Activated B cell treated with CpG ODN at 0.5 μM for 24 hours (primary cell): ENCODE measurements at regions not wholly inside any gene's neighbourhood (a gene's known extent, or its start where the extent isn't known, plus 50 kb on each side); places are given as distances from the start of the nearest gene placed in this dataset.

Experiments
- ATAC-seq: fragments of 200-7000 bp; cut with Tn5 transposase; one replicate; pipeline ENCODE4 v1.10.0; 2021; ENCODE audit warnings: low read depth, mild to moderate bottlenecking, moderate library complexity
- CTCF ChIA-PET: fragments of 350-600 bp; sonication (Branson Sonifier 250); formaldehyde crosslinking; loops from one replicate; lab custom pipeline; 2021; ENCODE audit warnings: antibody characterized with exemption; lab: Charles Lee
- POLR2A ChIA-PET: fragments of 350-600 bp; sonication (Branson Sonifier 250); formaldehyde crosslinking; loops from one replicate; lab custom pipeline; 2021; ENCODE audit warnings: antibody characterized with exemption; lab: Charles Lee
- DNase-seq: peaks from one replicate; pipeline ENCODE4 v3.0.0; 2022
- H3K27ac Mint-ChIP-seq: one replicate; pipeline ENCODE4 v1.8.0; 2020; ENCODE audit warnings: mixed read lengths
- H3K27me3 Mint-ChIP-seq: one replicate; pipeline ENCODE4 v1.8.0; 2021; ENCODE audit warnings: mixed read lengths
- H3K36me3 Mint-ChIP-seq: one replicate; pipeline ENCODE4 v1.8.0; 2021; ENCODE audit warnings: low read depth, mixed read lengths
- H3K4me1 Mint-ChIP-seq: one replicate; pipeline ENCODE4 v1.8.0; 2021; ENCODE audit warnings: mixed read lengths
- H3K4me3 Mint-ChIP-seq: one replicate; pipeline ENCODE4 v1.8.0; 2020; ENCODE audit warnings: mild to moderate bottlenecking, mixed read lengths
- H3K9me3 Mint-ChIP-seq: one replicate; pipeline ENCODE4 v1.8.0; 2020; ENCODE audit warnings: mixed read lengths
- intact Hi-C: fragments of 100-400 bp; cut with micrococcal nuclease; formaldehyde crosslinking; loops from one replicate; pipeline ENCODE4 v1.15.1; 2024
- TF ChIP-seq, protein P1 (sequence below): fragments of 200-600 bp; IDR thresholded peaks from one replicate; pipeline ENCODE4 v1.8.0; 2022; ENCODE audit warnings: antibody characterized with exemption, mild to moderate bottlenecking

- Mint-ChIP-seq H3K4me3 (no peak overlapping the region), H3K27ac (no peak overlapping the region), H3K36me3 (peaks cover 3% of the 10 kb centered on the region), H3K9me3 (peaks cover 20% of the 10 kb centered on the region), H3K4me1 (no peaks in the 10 kb centered on the region), H3K27me3 (peaks cover 16% of the 10 kb centered on the region)
- DNase-seq (no peak), ATAC-seq (no peak)
- ChIA-PET POLR2A (no interaction called here), CTCF (no interaction called here)
- TF ChIP-seq, protein P1, sequence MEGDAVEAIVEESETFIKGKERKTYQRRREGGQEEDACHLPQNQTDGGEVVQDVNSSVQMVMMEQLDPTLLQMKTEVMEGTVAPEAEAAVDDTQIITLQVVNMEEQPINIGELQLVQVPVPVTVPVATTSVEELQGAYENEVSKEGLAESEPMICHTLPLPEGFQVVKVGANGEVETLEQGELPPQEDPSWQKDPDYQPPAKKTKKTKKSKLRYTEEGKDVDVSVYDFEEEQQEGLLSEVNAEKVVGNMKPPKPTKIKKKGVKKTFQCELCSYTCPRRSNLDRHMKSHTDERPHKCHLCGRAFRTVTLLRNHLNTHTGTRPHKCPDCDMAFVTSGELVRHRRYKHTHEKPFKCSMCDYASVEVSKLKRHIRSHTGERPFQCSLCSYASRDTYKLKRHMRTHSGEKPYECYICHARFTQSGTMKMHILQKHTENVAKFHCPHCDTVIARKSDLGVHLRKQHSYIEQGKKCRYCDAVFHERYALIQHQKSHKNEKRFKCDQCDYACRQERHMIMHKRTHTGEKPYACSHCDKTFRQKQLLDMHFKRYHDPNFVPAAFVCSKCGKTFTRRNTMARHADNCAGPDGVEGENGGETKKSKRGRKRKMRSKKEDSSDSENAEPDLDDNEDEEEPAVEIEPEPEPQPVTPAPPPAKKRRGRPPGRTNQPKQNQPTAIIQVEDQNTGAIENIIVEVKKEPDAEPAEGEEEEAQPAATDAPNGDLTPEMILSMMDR: no peak
- intact Hi-C loops: no loop called here
Measured at GRCh38 chr9:117906763-117907162, 202.6 kb downstream of the TLR4 start.

- ChIA-PET CTCF (no interaction called here), POLR2A (no interaction called here)
- Mint-ChIP-seq H3K27ac (no peak overlapping the region), H3K4me1 (no peaks in the 10 kb centered on the region), H3K36me3 (peaks cover 3% of the 10 kb centered on the region), H3K9me3 (peaks cover 24% of the 10 kb centered on the region), H3K27me3 (peaks cover 16% of the 10 kb centered on the region), H3K4me3 (no peak overlapping the region)
- DNase-seq (no peak), ATAC-seq (no peak)
- intact Hi-C loops: no loop called here
- TF ChIP-seq, protein P1: no peak
Measured at GRCh38 chr9:117907420-117907819, 203.2 kb downstream of the TLR4 start.

GRCh38 chr9:117916291-117916690 is 212.1 kb downstream of the TLR4 start:
- no peak overlapping the region for H3K4me3 Mint-ChIP-seq
- H3K27ac Mint-ChIP-seq: no peak overlapping the region
- TF ChIP-seq, protein P1: no peak
- peaks cover 9% of the 10 kb centered on the region for H3K4me1 Mint-ChIP-seq
- peaks cover 14% of the 10 kb centered on the region for H3K9me3 Mint-ChIP-seq
- POLR2A ChIA-PET: no interaction called here
- ATAC-seq (no peak), DNase-seq (no peak)
- no peaks in the 10 kb centered on the region for H3K27me3 Mint-ChIP-seq
- intact Hi-C loops: no loop called here
- CTCF ChIA-PET: no interaction called here
- H3K36me3 Mint-ChIP-seq: peaks cover 3% of the 10 kb centered on the region

DNA sequence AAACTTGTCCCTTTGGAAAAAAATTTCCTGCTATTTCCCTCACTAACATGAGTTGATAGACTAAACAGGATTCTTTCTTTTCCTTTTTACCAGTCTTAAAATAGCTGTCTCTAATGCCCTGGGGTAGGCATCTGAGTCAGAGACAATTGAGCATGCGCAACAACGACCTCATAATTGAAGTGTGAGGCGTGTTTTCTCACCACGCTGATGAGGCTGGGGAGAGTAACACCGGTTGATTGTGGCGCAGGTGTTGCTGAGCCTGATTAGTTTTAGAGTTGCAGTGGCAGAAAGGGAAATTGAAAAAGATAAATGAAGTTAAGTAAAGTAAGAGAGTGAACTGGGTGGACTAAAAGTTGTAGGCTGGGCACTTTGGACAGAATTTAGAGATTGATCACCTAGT is 213.7 kb downstream of the TLR4 start:
- no peak overlapping the region for H3K27ac Mint-ChIP-seq
- intact Hi-C loops: no loop called here
- DNase-seq: no peak
- no peaks in the 10 kb centered on the region for H3K27me3 Mint-ChIP-seq
- ChIA-PET CTCF (no interaction called here), POLR2A (no interaction called here)
- H3K4me3 Mint-ChIP-seq: no peak overlapping the region
- ATAC-seq: no peak
- TF ChIP-seq, protein P1: no peak
- peaks cover 2% of the 10 kb centered on the region for H3K9me3 Mint-ChIP-seq
- H3K36me3 Mint-ChIP-seq: no peaks in the 10 kb centered on the region
- peaks cover 9% of the 10 kb centered on the region for H3K4me1 Mint-ChIP-seq

GRCh38 chr9:117919538-117919937 is 215.3 kb downstream of the TLR4 start:
- no peaks in the 10 kb centered on the region for H3K9me3 Mint-ChIP-seq
- peaks cover 9% of the 10 kb centered on the region for H3K4me1 Mint-ChIP-seq
- DNase-seq: no peak
- no peak overlapping the region for H3K4me3 Mint-ChIP-seq
- H3K27ac Mint-ChIP-seq: no peak overlapping the region
- ChIA-PET POLR2A (no interaction called here), CTCF (no interaction called here)
- no peaks in the 10 kb centered on the region for H3K36me3 Mint-ChIP-seq
- ATAC-seq: no peak
- H3K27me3 Mint-ChIP-seq: no peaks in the 10 kb centered on the region
- intact Hi-C loops: no loop called here
- TF ChIP-seq, protein P1: no peak
